KOPT-K1 (cell line): ENCODE measurements at regions not wholly inside any gene's neighbourhood (a gene's known extent, or its start where the extent isn't known, plus 50 kb on each side); places are given as distances from the start of the nearest gene placed in this dataset.

Source experiments
- H3K27ac ChIP-seq: fragments of 200-600 bp; sonication (generic); 2 replicates; pipeline ENCODE4 v1.5.1; 2016; ENCODE audit warnings: antibody characterized with exemption, mild to moderate bottlenecking, low read depth, low read length; ENCODE audit not compliant: poor library complexity, severe bottlenecking
- H3K36me3 ChIP-seq: fragments of 200-600 bp; sonication (generic); 2 replicates; pipeline ENCODE4 v1.5.1; 2017; ENCODE audit warnings: antibody characterized with exemption, mild to moderate bottlenecking, low read length, moderate library complexity; ENCODE audit not compliant: insufficient read depth
- H3K9me3 ChIP-seq: fragments of 200-600 bp; sonication (generic); 2 replicates; pipeline ENCODE4 v1.5.1; 2017; ENCODE audit warnings: antibody characterized with exemption, low read length, mild to moderate bottlenecking; ENCODE audit not compliant: insufficient read depth, poor library complexity, severe bottlenecking

GRCh38 chr5:73299665-73300336, 126.8 kb downstream of the TMEM174 start:
- Histone ChIP-seq H3K36me3 (no peaks in the 10 kb centered on the region), H3K9me3 (peaks cover 46% of the 10 kb centered on the region), H3K27ac (no peak overlapping the region)

GRCh38 chr5:73298772-73299630, 126.0 kb downstream of the TMEM174 start:
- no peaks in the 10 kb centered on the region for H3K36me3 ChIP-seq
- H3K9me3 ChIP-seq = peaks cover 46% of the 10 kb centered on the region
- no peak overlapping the region for H3K27ac ChIP-seq

GRCh38 chr5:73298251-73298771, 125.3 kb downstream of the TMEM174 start:
- H3K9me3 ChIP-seq = peaks cover 42% of the 10 kb centered on the region
- H3K27ac ChIP-seq = no peak overlapping the region
- no peaks in the 10 kb centered on the region for H3K36me3 ChIP-seq

GRCh38 chr5:73297430-73297829, 124.4 kb downstream of the TMEM174 start:
- no peak overlapping the region for H3K27ac ChIP-seq

GRCh38 chr5:73296772-73297171, 123.8 kb downstream of the TMEM174 start:
- Histone ChIP-seq H3K9me3 (peaks cover 34% of the 10 kb centered on the region), H3K36me3 (no peaks in the 10 kb centered on the region), H3K27ac (no peak overlapping the region)

More at GRCh38 chr5:73297430-73297829, 124.4 kb downstream of the TMEM174 start:
- no peaks in the 10 kb centered on the region for H3K36me3 ChIP-seq
- H3K9me3 ChIP-seq = peaks cover 38% of the 10 kb centered on the region

GRCh38 chr5:73295921-73296320, 122.9 kb downstream of the TMEM174 start:
- no peak overlapping the region for H3K27ac ChIP-seq
- H3K36me3 ChIP-seq = no peaks in the 10 kb centered on the region

GRCh38 chr5:73295447-73295846, 122.5 kb downstream of the TMEM174 start:
- H3K36me3 ChIP-seq = no peaks in the 10 kb centered on the region
- peaks cover 23% of the 10 kb centered on the region for H3K9me3 ChIP-seq
- no peak overlapping the region for H3K27ac ChIP-seq

More at GRCh38 chr5:73295921-73296320, 122.9 kb downstream of the TMEM174 start:
- peaks cover 28% of the 10 kb centered on the region for H3K9me3 ChIP-seq

- no peaks in the 10 kb centered on the region for H3K9me3 ChIP-seq
- H3K27ac ChIP-seq = no peak overlapping the region
- no peaks in the 10 kb centered on the region for H3K36me3 ChIP-seq
These were observed 119.9 kb downstream of the TMEM174 start for GRCh38 chr5:73292816-73293459.

GRCh38 chr5:73291873-73292272, 118.9 kb downstream of the TMEM174 start:
- Histone ChIP-seq H3K36me3 (no peaks in the 10 kb centered on the region), H3K9me3 (peaks cover under 1% of the 10 kb centered on the region), H3K27ac (no peak overlapping the region)

- H3K36me3 ChIP-seq = no peaks in the 10 kb centered on the region
- H3K27ac ChIP-seq = no peak overlapping the region
- peaks cover 5% of the 10 kb centered on the region for H3K9me3 ChIP-seq
These were observed 117.2 kb downstream of the TMEM174 start for GRCh38 chr5:73290242-73290641.

- Histone ChIP-seq H3K27ac (no peak overlapping the region), H3K9me3 (peaks cover 5% of the 10 kb centered on the region), H3K36me3 (no peaks in the 10 kb centered on the region)
These were observed 116.1 kb downstream of the TMEM174 start for GRCh38 chr5:73288803-73289720.

- Histone ChIP-seq H3K36me3 (no peaks in the 10 kb centered on the region), H3K27ac (no peak overlapping the region), H3K9me3 (peaks cover 5% of the 10 kb centered on the region)
These were observed 113.9 kb downstream of the TMEM174 start for GRCh38 chr5:73286896-73287295.

- Histone ChIP-seq H3K27ac (no peak overlapping the region), H3K9me3 (peaks cover 5% of the 10 kb centered on the region), H3K36me3 (no peaks in the 10 kb centered on the region)
These were observed 112.0 kb downstream of the TMEM174 start for GRCh38 chr5:73284985-73285384.

- H3K36me3 ChIP-seq = no peaks in the 10 kb centered on the region
- no peak overlapping the region for H3K27ac ChIP-seq
- peaks cover 5% of the 10 kb centered on the region for H3K9me3 ChIP-seq
These were observed 111.3 kb downstream of the TMEM174 start for GRCh38 chr5:73284220-73284795.
